Loucy (cell line): ENCODE measurements at regions not wholly inside any gene's neighbourhood (a gene's known extent, or its start where the extent isn't known, plus 50 kb on each side); places are given as distances from the start of the nearest gene placed in this dataset.

Experiments
- H2AFZ ChIP-seq: fragments of 200-600 bp; sonication (generic); 2 replicates; pipeline ENCODE4 v1.6.0; 2016; ENCODE audit warnings: antibody characterized with exemption, mild to moderate bottlenecking, low read length, moderate library complexity
- H3F3A ChIP-seq: fragments of 200-600 bp; 2 replicates; pipeline ENCODE4 v1.6.0; 2016; ENCODE audit warnings: antibody characterized with exemption, low read depth, mild to moderate bottlenecking
- H3K27me3 ChIP-seq: fragments of 200-600 bp; sonication (generic); 2 replicates; pipeline ENCODE4 v1.6.1; 2014; ENCODE audit warnings: low read length, mild to moderate bottlenecking; ENCODE audit not compliant: insufficient read depth, poor library complexity, severe bottlenecking
- H3K36me3 ChIP-seq: fragments of 200-600 bp; sonication (generic); 2 replicates; pipeline ENCODE4 v1.6.1; 2016; ENCODE audit warnings: low read length; ENCODE audit not compliant: insufficient read depth
- H3K4me1 ChIP-seq: fragments of 200-600 bp; sonication (generic); 2 replicates; pipeline ENCODE4 v1.5.1; 2014; ENCODE audit warnings: low read length, mild to moderate bottlenecking; ENCODE audit not compliant: insufficient read depth, poor library complexity, severe bottlenecking
- H3K4me2 ChIP-seq: fragments of 200-600 bp; sonication (generic); 2 replicates; pipeline ENCODE4 v1.6.0; 2014; ENCODE audit warnings: antibody characterized with exemption, low read length, low read depth, mild to moderate bottlenecking; ENCODE audit not compliant: poor library complexity, severe bottlenecking
- H3K4me3 ChIP-seq: fragments of 200-600 bp; sonication (generic); 2 replicates; pipeline ENCODE4 v1.5.1; 2014; ENCODE audit warnings: low read length, mild to moderate bottlenecking, mixed read lengths; ENCODE audit not compliant: poor library complexity, severe bottlenecking
- H3K79me2 ChIP-seq: fragments of 200-600 bp; sonication (generic); 2 replicates; pipeline ENCODE4 v1.6.1; 2014; ENCODE audit warnings: low read length; ENCODE audit not compliant: insufficient read depth
- H3K9ac ChIP-seq: fragments of 200-600 bp; sonication (generic); 2 replicates; pipeline ENCODE4 v1.6.0; 2014; ENCODE audit warnings: mild to moderate bottlenecking, low read depth, low read length, moderate library complexity; ENCODE audit not compliant: poor library complexity, severe bottlenecking
- H3K9me2 ChIP-seq: fragments of 200-600 bp; sonication (generic); replicated peaks from 2 replicates; pipeline ENCODE4 v1.6.1; 2016; ENCODE audit warnings: low read depth, low read length, mixed read lengths
- H3K9me3 ChIP-seq: fragments of 200-600 bp; sonication (generic); 2 replicates; pipeline ENCODE4 v1.6.1; 2014; ENCODE audit warnings: mild to moderate bottlenecking, antibody characterized with exemption, low read length, low read depth; ENCODE audit not compliant: insufficient read depth
- H4K20me1 ChIP-seq: fragments of 200-600 bp; sonication (generic); 2 replicates; pipeline ENCODE4 v1.6.0; 2014; ENCODE audit warnings: antibody characterized with exemption, low read length, mild to moderate bottlenecking; ENCODE audit not compliant: insufficient read depth, poor library complexity, severe bottlenecking
- EZH2phosphoT487 ChIP-seq: fragments of 200-600 bp; IDR thresholded peaks from 2 replicates; pipeline ENCODE4 v1.6.1; 2018; ENCODE audit warnings: antibody characterized with exemption, mild to moderate bottlenecking, moderate library complexity, borderline replicate concordance
- TF ChIP-seq, protein P1 (sequence below): fragments of 200-600 bp; sonication (generic); conservative IDR thresholded peaks from 2 replicates; pipeline ENCODE4 v1.5.1; 2014; ENCODE audit warnings: mild to moderate bottlenecking, antibody characterized with exemption, low read length

DNA sequence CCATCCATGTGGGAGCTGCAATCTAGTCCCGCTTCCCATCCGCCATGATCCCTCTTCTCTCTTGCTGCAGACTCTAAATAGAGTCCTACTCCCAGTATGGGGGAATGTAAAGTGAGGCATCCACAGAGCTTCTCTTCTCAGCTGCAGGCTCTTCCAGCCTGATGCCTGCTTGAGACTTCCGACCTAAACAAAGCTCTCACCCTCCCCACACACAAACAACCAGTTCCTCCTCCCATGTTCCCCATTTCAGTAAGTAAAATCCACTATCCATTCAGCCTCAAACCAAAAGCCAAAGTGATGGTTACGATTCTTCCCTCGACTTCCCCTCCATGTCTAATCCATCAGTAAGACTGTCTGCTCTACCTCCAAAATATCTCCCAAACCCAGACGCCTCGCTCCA is 108.2 kb upstream of the NFE2L3 start:
- Histone ChIP-seq H2AFZ (no peak overlapping the region), H3K36me3 (no peaks in the 10 kb centered on the region), H3F3A (no peaks in the 10 kb centered on the region), H4K20me1 (no peaks in the 10 kb centered on the region), H3K9me3 (no peaks in the 10 kb centered on the region), H3K9ac (no peak overlapping the region), H3K79me2 (no peaks in the 10 kb centered on the region), H3K9me2 (no peaks in the 10 kb centered on the region), H3K4me3 (no peak overlapping the region), H3K4me1 (no peaks in the 10 kb centered on the region), H3K27me3 (no peaks in the 10 kb centered on the region), H3K4me2 (no peak overlapping the region)
- TF ChIP-seq EZH2phosphoT487, result no peak

DNA sequence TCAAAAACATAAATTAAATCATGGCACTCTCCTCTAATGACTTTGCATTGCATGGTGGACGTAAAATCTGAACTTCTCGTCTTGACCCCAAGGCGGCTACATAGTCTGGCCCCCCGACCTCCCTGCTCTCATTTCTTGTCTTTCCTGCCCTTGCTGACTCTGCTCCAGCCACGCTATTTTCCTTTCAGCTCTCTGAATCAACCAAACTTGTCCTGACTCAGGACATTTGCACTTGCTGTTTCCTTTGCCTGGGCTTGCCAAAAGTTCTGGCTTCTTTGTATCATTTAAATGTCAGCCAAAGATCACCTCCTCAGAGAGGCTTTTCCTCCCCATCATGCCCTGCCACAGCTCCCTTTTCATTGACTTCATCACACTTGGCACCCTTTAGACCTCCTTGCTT is 107.7 kb upstream of the NFE2L3 start:
- no peak overlapping the region for H3K4me2 ChIP-seq
- H3K4me1 ChIP-seq, result no peaks in the 10 kb centered on the region
- no peak overlapping the region for H2AFZ ChIP-seq

DNA sequence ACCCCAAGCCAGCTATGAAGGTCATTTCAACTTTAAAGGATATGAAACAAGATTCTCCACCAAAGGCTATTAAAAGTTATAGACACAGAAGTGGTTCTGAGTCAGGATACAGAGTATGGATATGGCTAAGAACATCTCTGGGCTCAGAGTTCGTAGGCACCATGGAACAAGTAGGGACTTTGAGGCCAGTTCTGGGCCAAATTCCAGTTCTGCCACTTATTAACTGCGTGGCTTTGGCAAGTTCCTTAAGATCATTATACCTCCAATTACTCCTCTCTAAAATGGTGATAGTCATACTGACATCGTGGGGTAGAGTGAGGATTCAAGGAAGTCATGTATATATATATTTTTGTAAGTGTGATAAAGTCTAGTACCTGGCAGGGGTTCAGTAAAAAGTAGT is 105.8 kb upstream of the NFE2L3 start:
- H3K9ac ChIP-seq, result no peak overlapping the region
- no peaks in the 10 kb centered on the region for H3F3A ChIP-seq
- H3K9me2 ChIP-seq, result no peaks in the 10 kb centered on the region
- no peak overlapping the region for H3K4me3 ChIP-seq
- H3K9me3 ChIP-seq, result no peaks in the 10 kb centered on the region
- H3K79me2 ChIP-seq, result no peaks in the 10 kb centered on the region
- no peak for TF ChIP-seq EZH2phosphoT487
- TF ChIP-seq, protein P1, sequence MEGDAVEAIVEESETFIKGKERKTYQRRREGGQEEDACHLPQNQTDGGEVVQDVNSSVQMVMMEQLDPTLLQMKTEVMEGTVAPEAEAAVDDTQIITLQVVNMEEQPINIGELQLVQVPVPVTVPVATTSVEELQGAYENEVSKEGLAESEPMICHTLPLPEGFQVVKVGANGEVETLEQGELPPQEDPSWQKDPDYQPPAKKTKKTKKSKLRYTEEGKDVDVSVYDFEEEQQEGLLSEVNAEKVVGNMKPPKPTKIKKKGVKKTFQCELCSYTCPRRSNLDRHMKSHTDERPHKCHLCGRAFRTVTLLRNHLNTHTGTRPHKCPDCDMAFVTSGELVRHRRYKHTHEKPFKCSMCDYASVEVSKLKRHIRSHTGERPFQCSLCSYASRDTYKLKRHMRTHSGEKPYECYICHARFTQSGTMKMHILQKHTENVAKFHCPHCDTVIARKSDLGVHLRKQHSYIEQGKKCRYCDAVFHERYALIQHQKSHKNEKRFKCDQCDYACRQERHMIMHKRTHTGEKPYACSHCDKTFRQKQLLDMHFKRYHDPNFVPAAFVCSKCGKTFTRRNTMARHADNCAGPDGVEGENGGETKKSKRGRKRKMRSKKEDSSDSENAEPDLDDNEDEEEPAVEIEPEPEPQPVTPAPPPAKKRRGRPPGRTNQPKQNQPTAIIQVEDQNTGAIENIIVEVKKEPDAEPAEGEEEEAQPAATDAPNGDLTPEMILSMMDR, result no peak
- no peak overlapping the region for H2AFZ ChIP-seq
- no peaks in the 10 kb centered on the region for H4K20me1 ChIP-seq
- H3K4me2 ChIP-seq, result no peak overlapping the region
- H3K27me3 ChIP-seq, result no peaks in the 10 kb centered on the region
- H3K36me3 ChIP-seq, result no peaks in the 10 kb centered on the region
- H3K4me1 ChIP-seq, result no peaks in the 10 kb centered on the region

More for the DNA sequence above, 107.7 kb upstream of the NFE2L3 start:
- Histone ChIP-seq H3F3A (no peaks in the 10 kb centered on the region), H3K4me3 (no peak overlapping the region), H3K36me3 (no peaks in the 10 kb centered on the region), H3K9me2 (no peaks in the 10 kb centered on the region), H3K9ac (no peak overlapping the region), H3K27me3 (no peaks in the 10 kb centered on the region), H3K9me3 (no peaks in the 10 kb centered on the region), H4K20me1 (no peaks in the 10 kb centered on the region), H3K79me2 (no peaks in the 10 kb centered on the region)
- TF ChIP-seq, protein P1, result no peak
- TF ChIP-seq EZH2phosphoT487, result no peak

DNA sequence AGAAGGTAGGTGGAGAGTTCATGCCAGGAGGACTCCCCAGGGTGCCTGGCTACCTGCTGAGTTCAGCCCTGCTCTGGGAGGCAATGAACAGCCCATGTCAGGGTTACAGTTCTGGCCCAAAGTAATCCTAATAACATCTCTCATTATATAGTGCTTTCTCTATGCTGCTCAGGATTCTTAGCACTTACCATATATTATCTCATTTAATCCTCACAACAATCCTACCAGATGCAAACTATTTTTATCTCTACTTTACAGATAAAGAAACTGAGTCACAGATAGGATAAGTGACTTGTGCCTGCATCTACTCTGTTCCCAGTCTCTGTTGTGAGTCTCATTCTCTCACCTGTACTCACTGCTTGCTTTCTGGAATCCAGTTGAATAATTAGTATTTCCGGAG is 105.1 kb upstream of the NFE2L3 start:
- no peak overlapping the region for H3K4me3 ChIP-seq
- no peaks in the 10 kb centered on the region for H3K27me3 ChIP-seq

More for the DNA sequence above, 105.1 kb upstream of the NFE2L3 start:
- Histone ChIP-seq H3K9ac (no peak overlapping the region), H3K4me1 (no peaks in the 10 kb centered on the region), H3K9me2 (no peaks in the 10 kb centered on the region), H3K4me2 (no peak overlapping the region), H3K79me2 (no peaks in the 10 kb centered on the region), H3K36me3 (no peaks in the 10 kb centered on the region), H2AFZ (no peak overlapping the region), H4K20me1 (no peaks in the 10 kb centered on the region), H3F3A (no peaks in the 10 kb centered on the region), H3K9me3 (no peaks in the 10 kb centered on the region)
- TF ChIP-seq, protein P1, result no peak
- no peak for TF ChIP-seq EZH2phosphoT487
